IMR-90 (cell line): ENCODE measurements at regions not wholly inside any gene's neighbourhood (a gene's known extent, or its start where the extent isn't known, plus 50 kb on each side); places are given as distances from the start of the nearest gene placed in this dataset.

ENCODE experiments used
- ATAC-seq: fragments of 200-7000 bp; cut with Tn5 transposase; 2 replicates; pipeline ENCODE4 v1.9.1; 2020; ENCODE audit warnings: low read depth, mild to moderate bottlenecking, moderate library complexity
- BruUV-seq: library from RNA; stranded (reverse); fragments of 400-500 nt; replicated peaks from 2 replicates; lab custom pipeline; 2021; lab: Mats Ljungman, UMichigan
- CTCF ChIA-PET: fragments of 300-600 bp; formaldehyde crosslinking; extraction: SDS; loops from one replicate; lab custom pipeline; 2021; ENCODE audit warnings: antibody characterized with exemption; lab: Yijun Ruan, JAX
- POLR2A ChIA-PET: fragments of 300-600 bp; sonication (Branson Sonifier 250); formaldehyde crosslinking; loops from one replicate; lab custom pipeline; 2022; ENCODE audit warnings: antibody characterized with exemption; ENCODE audit not compliant: unreplicated experiment; lab: Charles Lee
- DNase-seq: peaks from one replicate; pipeline ENCODE4 v3.0.0; 2013
- H2AFZ ChIP-seq: replicated peaks from 2 replicates; pipeline ENCODE3; 2013; ENCODE audit warnings: low read length, mild to moderate bottlenecking; ENCODE audit not compliant: poor library complexity
- H2AK5ac ChIP-seq: 2 replicates; pipeline ENCODE4 v1.6.1; 2013; ENCODE audit warnings: low read depth, low read length, inconsistent platforms
- H2AK9ac ChIP-seq: replicated peaks from 2 replicates; pipeline ENCODE3; 2013; ENCODE audit warnings: mild to moderate bottlenecking, low read depth, low read length, moderate library complexity; ENCODE audit not compliant: poor library complexity
- H2BK120ac ChIP-seq: 2 replicates; pipeline ENCODE4 v1.6.1; 2013; ENCODE audit warnings: low read depth, low read length, inconsistent platforms
- H2BK15ac ChIP-seq: 3 replicates; pipeline ENCODE4 v1.6.1; 2013; ENCODE audit warnings: low read depth, low read length, inconsistent platforms
- H2BK20ac ChIP-seq: 2 replicates; pipeline ENCODE4 v1.6.1; 2013; ENCODE audit warnings: low read depth, mild to moderate bottlenecking, inconsistent platforms, low read length, moderate library complexity
- H2BK5ac ChIP-seq: 2 replicates; pipeline ENCODE4 v1.6.1; 2013; ENCODE audit warnings: mild to moderate bottlenecking, low read depth, low read length, inconsistent platforms; ENCODE audit not compliant: poor library complexity, severe bottlenecking
- H3K14ac ChIP-seq: replicated peaks from 2 replicates; pipeline ENCODE4 v1.6.1; 2013; ENCODE audit warnings: low read depth, low read length, inconsistent platforms
- H3K18ac ChIP-seq: 2 replicates; pipeline ENCODE4 v1.6.1; 2013; ENCODE audit warnings: low read depth, low read length, control low read depth
- H3K23ac ChIP-seq: 2 replicates; pipeline ENCODE4 v1.6.1; 2013; ENCODE audit warnings: low read depth, low read length, inconsistent platforms
- H3K27ac ChIP-seq: 2 replicates; pipeline ENCODE4 v1.5.1; 2013; ENCODE audit warnings: mild to moderate bottlenecking, control low read depth, low read length; ENCODE audit not compliant: insufficient read depth
- H3K27me3 ChIP-seq: 2 replicates; pipeline ENCODE4 v1.6.1; 2013; ENCODE audit warnings: low read length; ENCODE audit not compliant: control insufficient read depth, insufficient read depth
- H3K36me3 ChIP-seq: 2 replicates; pipeline ENCODE4 v1.6.1; 2013; ENCODE audit warnings: low read length, mixed read lengths; ENCODE audit not compliant: control insufficient read depth, insufficient read depth
- H3K4ac ChIP-seq: 2 replicates; pipeline ENCODE4 v1.6.1; 2013; ENCODE audit warnings: low read depth, low read length, inconsistent platforms
- H3K4me1 ChIP-seq: 2 replicates; pipeline ENCODE4 v1.6.1; 2013; ENCODE audit warnings: low read length, mixed read lengths; ENCODE audit not compliant: control insufficient read depth, insufficient read depth
- H3K4me2 ChIP-seq: 2 replicates; pipeline ENCODE4 v1.6.1; 2013; ENCODE audit warnings: low read depth, mild to moderate bottlenecking, control low read depth, low read length, moderate library complexity
- H3K4me3 ChIP-seq: 2 replicates; pipeline ENCODE4 v1.5.1; 2013; ENCODE audit warnings: low read depth, mild to moderate bottlenecking, control low read depth, low read length, moderate library complexity; ENCODE audit not compliant: insufficient read depth
- H3K56ac ChIP-seq: 2 replicates; pipeline ENCODE4 v1.6.1; 2013; ENCODE audit warnings: low read length, inconsistent platforms; ENCODE audit not compliant: insufficient read depth; ENCODE audit errors: extremely low read depth
- H3K79me1 ChIP-seq, 2 experiments: 2 replicates each; pipeline ENCODE4 v1.6.1; 2013; ENCODE audit warnings: low read length in 2 of 2, inconsistent platforms in 1 of 2, low read depth in 1 of 2
- H3K9ac ChIP-seq: 2 replicates; pipeline ENCODE4 v1.6.1; 2013; ENCODE audit warnings: low read depth, low read length, control low read depth
- H3K9me1 ChIP-seq: 2 replicates; pipeline ENCODE4 v1.6.1; 2013; ENCODE audit warnings: low read length, inconsistent platforms; ENCODE audit not compliant: insufficient read depth
- H3K9me3 ChIP-seq: 2 replicates; pipeline ENCODE4 v1.6.1; 2013; ENCODE audit warnings: low read length; ENCODE audit not compliant: control insufficient read depth, insufficient read depth
- H4K20me1 ChIP-seq: 2 replicates; pipeline ENCODE4 v1.6.1; 2013; ENCODE audit warnings: low read length, inconsistent platforms; ENCODE audit not compliant: insufficient read depth
- H4K5ac ChIP-seq: 2 replicates; pipeline ENCODE4 v1.6.1; 2013; ENCODE audit warnings: mild to moderate bottlenecking, low read depth, low read length, control low read depth
- H4K8ac ChIP-seq, 2 experiments: 2 replicates each; pipeline ENCODE4 v1.6.1; 2013; ENCODE audit warnings: low read depth in 2 of 2, low read length in 2 of 2, control low read depth in 1 of 2, inconsistent platforms in 1 of 2
- H4K91ac ChIP-seq: 2 replicates; pipeline ENCODE4 v1.6.1; 2013; ENCODE audit warnings: low read depth, low read length, inconsistent platforms; ENCODE audit not compliant: insufficient read depth
- MAFK ChIP-seq: IDR thresholded peaks from 2 replicates; pipeline ENCODE4 v1.6.1; 2012; ENCODE audit warnings: low read depth, low read length, improper control_type of control experiment
- MXI1 ChIP-seq: IDR thresholded peaks from 2 replicates; pipeline ENCODE4 v1.6.1; 2012; ENCODE audit warnings: low read depth, mild to moderate bottlenecking, low read length, moderate library complexity, borderline replicate concordance
- POLR2A ChIP-seq: IDR thresholded peaks from 2 replicates; pipeline ENCODE4 v1.6.1; 2012; ENCODE audit warnings: mild to moderate bottlenecking, low read depth, low read length
- dilution Hi-C: fragments of 300-500 bp; cut with HindIII; formaldehyde crosslinking; loops from one replicate; pipeline ENCODE4 v1.14.3; 2018; ENCODE audit warnings: low sequenced_read_pairs; ENCODE audit not compliant: unreplicated experiment
- in situ Hi-C: fragments of 300-500 bp; cut with MboI; formaldehyde crosslinking; loops from 3 replicates; pipeline ENCODE4 v1.14.3; 2019; ENCODE audit warnings: low sequenced_read_pairs, inconsistent platforms, mixed read lengths
- intact Hi-C: fragments of 100-400 bp; cut with micrococcal nuclease; formaldehyde crosslinking; loops from 2 replicates; pipeline ENCODE4 v1.10.0; 2022
- TF ChIP-seq, protein P1 (sequence below): conservative IDR thresholded peaks from 2 replicates; pipeline ENCODE4 v1.5.1; 2012; ENCODE audit warnings: mild to moderate bottlenecking, low read depth, low read length, improper control_type of control experiment

DNA sequence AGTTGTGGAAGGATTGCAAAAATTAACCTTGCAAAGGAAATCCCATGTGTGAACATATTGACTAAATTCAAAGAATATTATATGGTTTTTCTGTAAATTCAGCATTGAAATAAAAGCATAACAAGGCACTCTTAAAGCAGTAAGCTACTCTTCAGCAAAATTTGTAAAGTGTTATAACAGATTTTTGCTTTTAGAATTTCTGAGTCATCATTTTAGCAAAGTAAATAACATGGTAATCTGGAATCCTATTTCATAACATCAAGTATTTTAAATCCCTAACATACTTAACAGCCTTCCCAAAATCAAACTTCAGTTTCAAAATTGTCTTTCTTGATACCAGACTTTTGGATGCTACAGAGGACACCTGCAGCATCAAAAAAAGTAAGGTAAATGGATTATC lies 436.0 kb upstream of the CDH9 start:
- no peak overlapping the region for H2BK15ac ChIP-seq
- H3K14ac ChIP-seq = no peak overlapping the region
- DNase-seq = no peak
- H3K4ac ChIP-seq = no peak overlapping the region
- no peaks in the 10 kb centered on the region for H3K4me1 ChIP-seq
- H3K18ac ChIP-seq = no peak overlapping the region
- H2BK120ac ChIP-seq = no peak overlapping the region
- H3K27ac ChIP-seq = no peak overlapping the region
- no peak overlapping the region for H4K91ac ChIP-seq
- dilution Hi-C loops = no loop called here
- no peak overlapping the region for H4K8ac ChIP-seq
- no peak overlapping the region for H2BK5ac ChIP-seq
- H3K56ac ChIP-seq = no peak overlapping the region
- ATAC-seq = no peak; the same call in 1 of the 2 replicates
- in situ Hi-C loops = no loop called here
- no peak overlapping the region; the same call in 1 of the 2 replicates for H3K4me3 ChIP-seq
- H2AK5ac ChIP-seq = no peak overlapping the region
- H3K36me3 ChIP-seq = no peaks in the 10 kb centered on the region
- no peak overlapping the region for H3K9ac ChIP-seq
- no peak overlapping the region for H2AFZ ChIP-seq
- H3K79me1 ChIP-seq = no peaks in the 10 kb centered on the region
- intact Hi-C loops = loop anchor here (5.0 to 10.0 kb wide), 2 partner anchors 160 to 232 kb away; no protein-coding TSS in a partner anchor
- H4K20me1 ChIP-seq = no peaks in the 10 kb centered on the region
- no peak overlapping the region for H2AK9ac ChIP-seq
- peaks cover 7% of the 10 kb centered on the region for H3K9me3 ChIP-seq
- no peak overlapping the region for H4K5ac ChIP-seq
- H3K9me1 ChIP-seq = no peaks in the 10 kb centered on the region
- H3K4me2 ChIP-seq = no peak overlapping the region
- CTCF ChIA-PET = no interaction called here
- H3K27me3 ChIP-seq = no peaks in the 10 kb centered on the region
- TF ChIP-seq, protein P1, sequence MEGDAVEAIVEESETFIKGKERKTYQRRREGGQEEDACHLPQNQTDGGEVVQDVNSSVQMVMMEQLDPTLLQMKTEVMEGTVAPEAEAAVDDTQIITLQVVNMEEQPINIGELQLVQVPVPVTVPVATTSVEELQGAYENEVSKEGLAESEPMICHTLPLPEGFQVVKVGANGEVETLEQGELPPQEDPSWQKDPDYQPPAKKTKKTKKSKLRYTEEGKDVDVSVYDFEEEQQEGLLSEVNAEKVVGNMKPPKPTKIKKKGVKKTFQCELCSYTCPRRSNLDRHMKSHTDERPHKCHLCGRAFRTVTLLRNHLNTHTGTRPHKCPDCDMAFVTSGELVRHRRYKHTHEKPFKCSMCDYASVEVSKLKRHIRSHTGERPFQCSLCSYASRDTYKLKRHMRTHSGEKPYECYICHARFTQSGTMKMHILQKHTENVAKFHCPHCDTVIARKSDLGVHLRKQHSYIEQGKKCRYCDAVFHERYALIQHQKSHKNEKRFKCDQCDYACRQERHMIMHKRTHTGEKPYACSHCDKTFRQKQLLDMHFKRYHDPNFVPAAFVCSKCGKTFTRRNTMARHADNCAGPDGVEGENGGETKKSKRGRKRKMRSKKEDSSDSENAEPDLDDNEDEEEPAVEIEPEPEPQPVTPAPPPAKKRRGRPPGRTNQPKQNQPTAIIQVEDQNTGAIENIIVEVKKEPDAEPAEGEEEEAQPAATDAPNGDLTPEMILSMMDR = no peak
- TF ChIP-seq MAFK (peak; percentile 59), MXI1 (no peak), POLR2A (no peak)
- no TSS peak for BruUV-seq
- no peak overlapping the region for H3K23ac ChIP-seq
- POLR2A ChIA-PET = no interaction called here
- H2BK20ac ChIP-seq = no peak overlapping the region
